Osteocyte (in vitro differentiated cells): ENCODE measurements at regions not wholly inside any gene's neighbourhood (a gene's known extent, or its start where the extent isn't known, plus 50 kb on each side); places are given as distances from the start of the nearest gene placed in this dataset.

Source experiments
- DNase-seq: peaks from one replicate; pipeline ENCODE4 v3.0.0; 2021; ENCODE audit warnings: mixed read lengths; ENCODE audit not compliant: unreplicated experiment; ENCODE audit errors: extremely low spot score
- H3K27ac Mint-ChIP-seq: one replicate; pipeline ENCODE4 v1.8.0; 2021; ENCODE audit warnings: mild to moderate bottlenecking, mixed read lengths; ENCODE audit not compliant: unreplicated experiment
- H3K27me3 Mint-ChIP-seq: one replicate; pipeline ENCODE4 v1.8.0; 2021; ENCODE audit warnings: mixed read lengths; ENCODE audit not compliant: unreplicated experiment
- H3K36me3 Mint-ChIP-seq: one replicate; pipeline ENCODE4 v1.8.0; 2021; ENCODE audit warnings: mixed read lengths; ENCODE audit not compliant: unreplicated experiment
- H3K4me1 Mint-ChIP-seq: one replicate; pipeline ENCODE4 v1.8.0; 2021; ENCODE audit warnings: mixed read lengths; ENCODE audit not compliant: unreplicated experiment
- H3K4me3 Mint-ChIP-seq: one replicate; pipeline ENCODE4 v1.8.0; 2021; ENCODE audit warnings: mild to moderate bottlenecking, moderate library complexity, mixed read lengths; ENCODE audit not compliant: unreplicated experiment
- H3K9me3 Mint-ChIP-seq: one replicate; pipeline ENCODE4 v1.8.0; 2021; ENCODE audit warnings: mixed read lengths; ENCODE audit not compliant: unreplicated experiment
- TF ChIP-seq, protein P1 (sequence below): fragments of 200-600 bp; sonication (generic); IDR thresholded peaks from 2 replicates; pipeline ENCODE4 v1.5.0; 2021; ENCODE audit warnings: antibody characterized with exemption, mild to moderate bottlenecking, moderate library complexity

DNA sequence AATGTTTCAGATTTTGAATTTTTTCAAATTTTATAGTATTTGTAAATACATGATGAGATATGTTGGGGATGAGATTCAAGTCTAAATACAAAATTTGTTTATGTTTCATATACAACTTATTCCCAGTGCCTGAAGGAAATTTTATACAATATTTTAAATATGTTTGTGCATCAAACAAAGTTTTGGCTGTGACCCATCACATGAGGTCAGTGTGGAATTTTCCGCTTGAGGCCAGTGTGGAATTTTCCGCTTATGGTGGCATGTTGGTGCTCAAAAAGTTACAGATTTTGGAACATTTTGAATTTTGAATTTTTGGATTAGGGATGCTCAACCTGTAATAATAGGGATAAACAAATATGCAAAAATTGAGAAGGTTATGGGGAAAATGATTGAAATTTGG is 356.6 kb upstream of the JAG1 start:
- no peaks in the 10 kb centered on the region for H3K27me3 Mint-ChIP-seq
- peaks cover 20% of the 10 kb centered on the region for H3K9me3 Mint-ChIP-seq
- DNase-seq, result no peak
- no peak overlapping the region for H3K27ac Mint-ChIP-seq
- H3K4me3 Mint-ChIP-seq, result no peak overlapping the region
- peaks cover 22% of the 10 kb centered on the region for H3K4me1 Mint-ChIP-seq
- TF ChIP-seq, protein P1, sequence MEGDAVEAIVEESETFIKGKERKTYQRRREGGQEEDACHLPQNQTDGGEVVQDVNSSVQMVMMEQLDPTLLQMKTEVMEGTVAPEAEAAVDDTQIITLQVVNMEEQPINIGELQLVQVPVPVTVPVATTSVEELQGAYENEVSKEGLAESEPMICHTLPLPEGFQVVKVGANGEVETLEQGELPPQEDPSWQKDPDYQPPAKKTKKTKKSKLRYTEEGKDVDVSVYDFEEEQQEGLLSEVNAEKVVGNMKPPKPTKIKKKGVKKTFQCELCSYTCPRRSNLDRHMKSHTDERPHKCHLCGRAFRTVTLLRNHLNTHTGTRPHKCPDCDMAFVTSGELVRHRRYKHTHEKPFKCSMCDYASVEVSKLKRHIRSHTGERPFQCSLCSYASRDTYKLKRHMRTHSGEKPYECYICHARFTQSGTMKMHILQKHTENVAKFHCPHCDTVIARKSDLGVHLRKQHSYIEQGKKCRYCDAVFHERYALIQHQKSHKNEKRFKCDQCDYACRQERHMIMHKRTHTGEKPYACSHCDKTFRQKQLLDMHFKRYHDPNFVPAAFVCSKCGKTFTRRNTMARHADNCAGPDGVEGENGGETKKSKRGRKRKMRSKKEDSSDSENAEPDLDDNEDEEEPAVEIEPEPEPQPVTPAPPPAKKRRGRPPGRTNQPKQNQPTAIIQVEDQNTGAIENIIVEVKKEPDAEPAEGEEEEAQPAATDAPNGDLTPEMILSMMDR, result no peak
- peaks cover 8% of the 10 kb centered on the region for H3K36me3 Mint-ChIP-seq

DNA sequence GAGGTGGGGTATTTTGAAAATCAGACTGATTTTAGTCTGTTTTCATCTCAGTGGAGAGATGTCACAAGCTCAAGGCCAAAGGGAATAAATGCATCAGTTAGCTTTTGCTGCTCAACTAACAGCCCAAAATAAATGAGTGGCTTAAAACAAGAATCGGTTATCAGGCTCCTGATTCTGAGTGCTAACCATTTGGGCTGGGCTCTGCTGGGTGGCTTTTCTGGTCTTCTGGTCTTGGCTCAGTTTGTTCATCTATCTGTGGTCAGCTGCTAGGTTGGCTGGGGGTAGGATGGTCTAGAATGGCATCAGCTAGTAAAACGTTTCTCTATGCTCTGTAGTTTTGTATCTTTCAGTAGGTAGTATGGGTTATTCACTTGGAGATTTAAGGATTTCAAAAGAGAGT is 357.5 kb upstream of the JAG1 start:
- DNase-seq, result no peak
- peaks cover 8% of the 10 kb centered on the region for H3K36me3 Mint-ChIP-seq
- H3K27me3 Mint-ChIP-seq, result no peaks in the 10 kb centered on the region
- TF ChIP-seq, protein P1, result no peak
- H3K27ac Mint-ChIP-seq, result no peak overlapping the region
- H3K9me3 Mint-ChIP-seq, result peaks cover 20% of the 10 kb centered on the region
- H3K4me3 Mint-ChIP-seq, result no peak overlapping the region
- peaks cover 32% of the 10 kb centered on the region for H3K4me1 Mint-ChIP-seq

DNA sequence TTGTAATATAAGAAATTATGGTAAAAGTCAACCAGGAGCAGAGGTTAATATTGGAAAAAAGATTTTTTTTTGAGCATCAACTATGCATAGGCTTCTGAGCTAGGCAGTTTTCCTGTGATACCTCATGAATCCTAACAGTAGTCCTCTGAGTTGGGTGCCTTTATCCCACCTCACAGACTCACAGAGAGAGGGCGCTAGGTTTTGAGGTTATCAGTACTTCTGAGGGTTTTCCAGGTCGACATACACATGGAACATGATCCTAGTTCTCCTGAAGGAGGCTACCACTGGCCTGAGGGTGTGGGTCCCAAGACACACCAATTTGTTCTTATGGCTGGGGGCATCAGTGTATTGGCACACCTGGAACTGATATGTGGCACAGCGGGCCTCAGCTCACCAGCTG is 358.8 kb upstream of the JAG1 start:
- Mint-ChIP-seq H3K36me3 (peaks cover 8% of the 10 kb centered on the region), H3K27me3 (no peaks in the 10 kb centered on the region), H3K4me1 (peaks cover 35% of the 10 kb centered on the region), H3K27ac (no peak overlapping the region), H3K9me3 (peaks cover 20% of the 10 kb centered on the region), H3K4me3 (no peak overlapping the region)
- DNase-seq, result no peak
- TF ChIP-seq, protein P1, result no peak

DNA sequence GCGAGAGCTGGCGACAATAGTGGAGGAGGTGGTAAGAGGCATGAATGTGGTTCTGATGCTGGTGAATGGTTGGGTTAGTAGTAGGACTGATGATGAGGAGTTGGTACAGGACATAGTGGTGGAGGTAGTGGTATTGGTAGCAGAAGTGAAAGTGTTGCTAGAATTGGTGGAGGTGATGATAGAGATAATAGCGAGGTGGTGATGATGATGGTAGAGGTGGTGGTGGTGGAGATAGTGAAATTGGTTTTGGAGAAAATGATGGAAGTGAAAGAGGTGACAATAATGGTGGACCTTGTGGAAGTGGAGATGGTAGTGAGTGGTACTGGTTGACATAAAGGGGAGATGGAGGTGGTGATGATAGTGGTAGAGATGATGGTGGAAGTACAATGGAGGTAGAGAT is 360.2 kb upstream of the JAG1 start:
- Mint-ChIP-seq H3K27ac (no peak overlapping the region), H3K36me3 (peaks cover 8% of the 10 kb centered on the region), H3K4me1 (peaks cover 32% of the 10 kb centered on the region), H3K9me3 (peaks cover 20% of the 10 kb centered on the region), H3K27me3 (no peaks in the 10 kb centered on the region), H3K4me3 (no peak overlapping the region)
- DNase-seq, result no peak
- TF ChIP-seq, protein P1, result no peak

DNA sequence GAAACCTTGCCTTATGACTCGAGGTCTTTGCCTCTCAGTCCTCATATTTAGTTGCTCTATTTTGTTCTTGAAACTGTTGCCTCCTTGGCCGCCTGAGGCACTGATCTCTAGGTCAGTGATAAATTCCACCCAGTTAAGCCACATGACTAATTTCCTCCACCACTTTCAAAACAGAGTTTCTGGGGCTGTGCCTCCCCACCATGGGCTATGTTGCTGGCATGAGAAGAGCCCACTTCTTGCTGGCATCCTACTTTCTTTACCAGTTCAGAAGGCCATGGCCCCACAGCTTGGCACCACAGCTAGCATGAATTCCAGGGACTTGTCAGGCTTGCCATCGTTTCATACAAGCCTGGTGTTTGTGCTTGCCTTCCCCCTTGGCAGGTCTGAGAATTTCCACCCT is 361.4 kb upstream of the JAG1 start:
- H3K9me3 Mint-ChIP-seq, result peaks cover 20% of the 10 kb centered on the region
- DNase-seq, result no peak
- peaks cover 8% of the 10 kb centered on the region for H3K36me3 Mint-ChIP-seq
- TF ChIP-seq, protein P1, result no peak
- peak overlapping the region; percentile 74 for H3K27ac Mint-ChIP-seq
- peaks cover 25% of the 10 kb centered on the region for H3K4me1 Mint-ChIP-seq
- H3K27me3 Mint-ChIP-seq, result no peaks in the 10 kb centered on the region
- no peak overlapping the region for H3K4me3 Mint-ChIP-seq
